Activated T-cell treated with anti-CD3 and anti-CD28 coated beads, Interleukin-2, amount 50 U/mL, for 48 hours (primary cell): ENCODE measurements at regions not wholly inside any gene's neighbourhood (a gene's known extent, or its start where the extent isn't known, plus 50 kb on each side); places are given as distances from the start of the nearest gene placed in this dataset.

ENCODE experiments used
- DNase-seq, 2 experiments: peaks; one replicate each; pipeline ENCODE4 v3.0.0-alpha.2; 2020

DNA sequence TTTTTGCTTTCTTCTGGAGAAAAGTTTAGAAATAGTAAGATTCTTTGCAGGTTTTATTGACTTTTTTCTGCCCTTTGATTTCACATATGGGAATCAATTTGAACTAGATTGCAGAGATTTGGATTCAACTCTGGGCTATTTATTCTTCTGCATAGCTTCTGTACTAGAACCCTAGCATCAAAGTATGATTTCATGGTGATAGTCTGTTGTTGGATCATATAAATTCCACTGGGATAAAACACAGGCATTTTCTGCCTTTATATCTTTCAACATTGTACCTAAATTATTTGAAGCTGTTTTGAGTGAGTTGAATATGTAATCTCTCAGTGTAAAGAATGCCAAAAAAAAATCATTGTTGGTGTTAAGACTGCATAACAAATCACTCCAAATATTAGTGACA, 458.4 kb upstream of the MPDZ start:
- no peak for DNase-seq

DNA sequence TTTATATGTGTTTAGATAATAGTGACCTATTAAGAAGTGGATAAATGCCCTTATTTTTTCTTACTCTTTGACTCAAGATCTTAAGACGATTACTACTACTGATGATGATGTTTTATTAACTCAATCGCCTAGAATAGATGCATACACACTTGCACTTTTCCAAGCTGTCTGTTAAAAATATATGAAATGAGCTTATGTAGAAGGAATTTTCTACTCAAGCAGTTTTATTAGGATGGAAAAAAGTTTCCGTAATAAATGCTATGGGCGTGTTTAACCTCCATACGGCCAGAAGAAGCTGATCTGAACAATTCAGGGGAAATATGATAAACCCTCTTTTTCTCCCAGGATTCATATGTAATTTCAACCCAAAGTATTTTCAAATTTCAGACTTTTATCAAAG, 455.7 kb upstream of the MPDZ start:
- no peak for DNase-seq

DNA sequence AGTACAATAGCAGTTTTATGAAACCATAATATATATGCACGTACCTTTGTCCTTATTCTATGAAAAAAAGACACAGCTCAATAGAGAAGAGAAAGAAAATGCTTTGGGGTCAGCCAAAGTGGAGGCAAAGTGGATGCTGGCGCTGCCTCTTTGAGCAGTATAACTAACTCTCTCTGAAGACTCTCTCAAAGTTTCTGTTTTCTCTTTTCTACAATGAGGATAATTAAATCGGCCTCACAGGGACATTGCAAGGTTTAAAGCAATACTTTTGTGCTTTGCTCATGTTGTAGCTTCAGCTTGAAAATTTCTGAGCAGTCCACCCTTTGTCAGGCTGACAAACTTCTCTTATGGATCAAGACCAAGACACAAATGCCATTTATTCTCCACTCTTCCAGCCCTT, 455.1 kb upstream of the MPDZ start:
- no peak for DNase-seq

DNA sequence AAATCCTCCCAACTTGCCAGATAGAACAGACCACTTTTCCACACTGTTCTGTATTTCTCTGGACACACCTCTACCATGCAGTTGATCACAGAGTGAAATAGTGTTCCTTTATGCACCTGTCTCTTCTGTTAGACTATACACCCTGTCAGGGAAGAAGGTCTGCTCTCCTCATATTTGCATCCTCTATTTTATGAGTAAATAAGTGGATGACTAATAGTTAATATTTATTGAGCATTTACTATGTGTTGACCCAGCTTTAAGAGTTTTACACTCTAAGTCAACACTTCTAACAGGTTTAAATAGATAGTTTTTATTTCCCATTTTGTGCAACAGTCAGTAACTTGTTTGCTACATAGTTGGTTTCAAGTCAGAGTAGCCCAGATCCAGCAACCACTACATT, 452.8 kb upstream of the MPDZ start:
- no peak for DNase-seq

DNA sequence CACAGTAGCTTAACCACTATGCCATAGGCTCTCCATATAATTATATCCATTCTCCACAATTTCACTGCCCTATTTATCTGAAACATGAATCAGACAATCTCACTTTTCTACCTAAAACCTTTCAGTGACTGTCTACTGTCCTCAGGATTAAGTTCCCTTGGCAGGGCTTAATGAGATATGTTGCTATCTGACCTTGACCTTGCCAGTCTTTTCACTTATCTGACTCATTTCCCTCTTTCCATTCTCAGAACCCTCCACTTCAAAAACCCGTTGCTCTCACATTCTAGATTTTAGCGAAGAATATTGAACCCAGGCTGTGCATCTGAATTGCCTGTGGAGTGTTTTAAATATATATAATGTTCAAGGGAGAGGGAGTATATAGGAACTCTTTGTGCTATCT, 452.1 kb upstream of the MPDZ start:
- no peak for DNase-seq

DNA sequence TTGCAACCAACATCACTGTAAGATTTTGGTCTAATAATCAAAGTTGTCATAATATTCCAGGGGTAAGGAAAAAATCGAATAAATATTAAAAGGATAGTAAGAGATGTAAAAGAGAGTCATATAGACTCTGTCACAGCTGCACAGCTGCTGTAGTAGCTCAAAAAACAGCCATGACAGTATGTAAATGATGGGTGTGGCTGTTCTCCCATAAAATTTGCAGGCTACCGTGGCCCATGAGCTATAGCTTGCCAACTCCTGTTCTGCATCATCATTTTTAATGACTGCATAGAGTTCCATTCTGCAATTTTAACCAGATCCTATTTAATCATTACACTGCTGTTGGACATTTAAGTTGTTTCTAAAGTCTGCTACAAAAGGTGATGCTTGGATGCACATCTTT, 450.5 kb upstream of the MPDZ start:
- no peak for DNase-seq

DNA sequence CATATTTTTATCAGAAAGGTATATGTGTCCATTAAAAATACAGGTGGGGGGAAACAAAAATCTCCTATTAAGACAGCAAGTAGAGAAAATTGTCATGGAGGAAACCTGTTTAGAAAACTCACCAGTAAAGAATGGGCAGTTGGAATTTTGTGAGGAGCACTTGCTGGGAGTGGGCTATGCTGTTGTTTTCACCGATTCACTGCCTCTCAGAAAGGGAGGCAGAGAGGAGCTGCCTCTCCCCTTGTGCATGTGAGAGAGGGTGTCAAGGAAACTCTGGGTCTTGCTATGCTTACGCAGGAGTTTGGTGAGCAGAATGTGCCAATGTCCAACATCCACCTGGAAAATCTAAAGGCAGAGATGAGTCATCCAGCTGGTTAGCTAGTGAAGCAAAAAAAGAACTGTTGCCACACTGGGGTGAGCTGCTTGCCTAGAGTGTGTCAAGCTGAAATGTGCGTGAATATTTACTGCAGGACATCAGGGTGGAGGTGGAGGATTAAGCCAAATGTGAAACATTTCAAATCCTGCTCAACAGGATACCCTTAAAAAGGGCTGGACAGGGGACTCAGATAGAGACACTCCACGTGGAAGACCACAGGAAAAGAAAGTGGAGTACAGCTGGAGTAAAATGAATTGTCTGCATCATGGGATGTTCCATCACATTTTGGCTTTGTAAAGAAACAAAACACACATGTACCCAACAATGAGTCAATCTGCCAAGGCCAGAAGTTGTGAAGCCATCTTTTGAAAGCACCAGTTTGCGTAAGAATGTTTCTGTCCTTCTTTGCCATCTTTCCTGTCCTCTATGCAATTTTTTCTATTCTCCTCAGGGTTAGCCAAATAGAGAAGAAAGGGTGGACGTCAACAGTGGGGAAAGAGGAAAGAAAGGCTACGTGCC, 449.7 kb upstream of the MPDZ start:
- no peak for DNase-seq

DNA sequence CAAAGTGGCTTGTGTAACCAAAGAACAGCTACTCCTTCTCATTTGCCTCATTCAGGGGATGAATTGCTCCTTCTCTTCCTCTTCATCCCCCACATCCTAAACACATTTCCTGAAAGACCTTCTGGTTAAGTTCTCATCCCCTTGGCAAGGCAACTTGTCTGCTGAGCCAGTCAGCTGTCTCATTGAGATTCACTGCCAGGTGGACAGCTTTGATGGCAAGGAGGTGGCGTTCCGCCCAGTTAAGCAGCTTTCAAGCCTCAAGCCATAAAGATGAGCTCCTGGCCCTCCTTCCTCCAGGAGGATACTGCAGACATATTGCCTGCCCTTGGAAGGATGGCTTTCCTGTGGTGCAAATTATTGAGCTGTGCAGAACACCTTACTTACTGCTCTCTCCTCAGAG, 448.6 kb upstream of the MPDZ start:
- DNase-seq: no peak

DNA sequence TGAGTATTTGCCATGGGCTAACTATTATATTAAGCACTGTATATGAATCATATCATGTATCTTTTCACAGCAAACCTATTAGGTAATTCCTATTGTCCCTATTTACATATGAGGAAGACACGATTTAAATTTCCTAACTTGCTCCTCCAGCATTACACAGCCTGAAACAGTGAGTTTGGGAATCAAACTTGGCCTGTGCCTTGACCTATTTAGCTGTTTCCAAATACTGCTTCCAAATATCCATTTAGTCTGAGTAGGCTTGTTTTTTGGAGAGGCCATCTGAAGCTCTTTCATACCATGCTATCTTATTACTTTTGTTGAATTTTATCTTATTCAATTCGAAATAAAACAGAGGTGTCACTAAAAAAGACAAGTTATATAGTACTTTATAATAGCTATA, 447.3 kb upstream of the MPDZ start:
- DNase-seq: no peak

DNA sequence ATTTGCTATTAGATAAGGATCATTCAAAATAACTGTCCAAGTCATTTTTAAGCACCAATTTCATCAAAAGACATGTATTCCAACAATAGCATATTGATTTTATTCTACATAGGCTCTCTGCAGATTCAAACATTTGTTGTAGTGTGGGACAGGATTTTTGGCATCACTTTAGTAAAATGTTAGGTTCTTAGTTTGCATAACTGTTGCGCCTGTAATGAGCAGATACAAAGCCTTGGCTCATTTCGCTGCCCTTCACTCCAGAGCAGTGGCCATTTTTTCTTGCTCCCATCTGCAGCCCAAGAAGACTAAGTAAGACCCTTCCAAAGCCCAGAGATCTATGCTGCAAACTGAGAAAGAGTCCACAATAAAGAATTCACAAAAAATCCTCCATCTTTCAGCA, 446.0 kb upstream of the MPDZ start:
- no peak for DNase-seq

DNA sequence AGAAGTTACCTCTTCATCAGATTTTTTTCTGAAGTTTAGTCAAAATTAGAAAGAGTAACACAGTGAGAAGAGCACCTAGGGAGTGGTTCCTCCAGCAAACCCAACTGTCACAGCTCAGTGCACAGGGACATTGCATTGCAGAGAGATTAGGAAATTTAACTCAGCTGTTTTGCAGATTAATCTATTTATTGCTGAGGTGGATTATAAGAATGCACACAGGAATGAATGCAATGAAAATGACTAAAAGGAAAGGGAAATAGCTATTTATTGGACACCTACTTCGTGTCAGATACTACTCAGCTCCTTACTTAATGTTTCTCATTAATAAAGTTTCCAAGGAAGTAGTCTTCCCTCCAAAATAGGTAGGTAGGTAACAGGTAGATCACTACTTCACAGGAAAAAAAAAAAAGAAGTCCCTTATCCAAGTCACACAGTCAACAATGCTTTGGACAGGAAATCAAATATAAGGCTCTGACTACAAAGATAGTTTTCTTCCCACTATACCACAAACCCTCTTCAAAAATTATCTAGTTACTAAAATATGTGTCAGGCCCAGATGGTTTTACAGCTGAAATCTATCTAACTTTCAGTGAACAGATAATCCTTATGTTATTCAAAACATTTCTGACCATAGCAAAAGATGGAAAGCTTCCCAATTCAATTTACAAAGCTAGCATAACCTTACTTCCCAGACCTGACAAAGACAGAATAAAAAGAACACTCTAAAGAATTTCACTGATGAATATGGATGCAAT, 442.2 kb upstream of the MPDZ start:
- no peak for DNase-seq

DNA sequence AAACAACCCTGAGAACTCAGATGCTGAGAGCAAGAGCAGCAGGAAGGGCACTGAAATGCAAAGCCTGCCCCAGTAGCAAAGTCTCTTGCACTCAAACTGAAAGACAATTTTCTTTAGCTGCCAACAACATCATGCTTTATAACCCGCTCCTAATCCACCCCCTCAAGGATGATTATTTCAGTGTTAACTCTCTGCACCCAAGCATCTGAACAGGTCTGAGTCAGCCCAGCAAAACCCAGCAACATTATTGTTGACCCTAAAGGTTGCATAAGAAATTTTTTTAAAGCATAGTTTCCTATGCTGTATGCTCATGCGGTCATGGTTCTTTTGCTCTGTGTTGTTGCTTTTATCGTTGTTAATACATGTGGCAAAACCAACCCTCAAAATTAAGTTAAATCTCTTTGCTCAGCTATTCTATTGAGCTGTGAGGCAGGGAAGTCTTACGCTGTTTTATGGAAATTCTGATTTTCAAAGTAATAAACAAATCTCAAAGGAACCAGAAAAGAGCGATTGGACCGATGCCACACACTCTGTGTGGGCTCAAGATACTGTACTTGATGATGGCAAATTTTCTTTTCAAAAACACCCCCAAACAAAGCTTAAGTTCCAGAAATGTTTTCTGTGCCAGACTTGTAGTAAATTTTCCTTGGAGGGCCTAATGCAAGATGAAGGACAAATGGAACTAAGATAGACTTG, 440.6 kb upstream of the MPDZ start:
- no peak for DNase-seq

DNA sequence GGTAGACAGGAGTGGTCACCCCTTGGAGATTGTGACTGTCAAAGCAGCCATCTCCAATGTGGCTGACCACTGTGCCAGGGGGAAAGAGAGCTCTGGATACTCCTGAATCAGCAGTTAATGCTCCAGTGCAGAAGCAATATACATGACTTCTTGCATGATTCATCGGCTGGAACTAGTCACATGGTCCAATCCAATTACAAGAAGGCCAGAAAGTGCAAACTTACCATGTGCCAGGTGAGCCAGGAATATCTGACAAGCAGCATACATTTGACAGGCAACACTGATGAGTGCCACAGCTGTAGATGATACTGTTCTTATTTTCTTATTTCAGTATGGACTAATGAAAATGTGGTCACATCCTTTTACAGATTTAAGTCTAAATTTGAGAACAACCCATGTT, 440.0 kb upstream of the MPDZ start:
- no peak for DNase-seq

DNA sequence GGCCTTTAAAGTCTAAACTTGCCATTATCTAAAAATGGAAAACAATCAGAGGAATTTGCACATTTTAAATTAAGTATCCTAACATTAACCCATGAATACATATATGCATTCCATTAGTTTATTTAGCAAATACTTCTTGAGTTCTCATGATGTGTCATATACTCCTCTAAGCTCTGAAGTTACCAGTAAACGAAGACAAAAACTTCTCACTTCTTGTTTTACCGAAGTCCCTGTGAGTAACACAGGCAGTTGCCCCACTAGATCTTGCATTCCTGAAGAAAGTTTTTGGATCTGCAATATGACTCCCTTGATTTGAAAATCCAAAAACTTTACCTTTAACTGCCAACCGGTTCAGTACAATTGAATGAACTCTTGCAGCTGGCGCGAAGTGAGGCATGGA, 439.0 kb upstream of the MPDZ start:
- no peak for DNase-seq

DNA sequence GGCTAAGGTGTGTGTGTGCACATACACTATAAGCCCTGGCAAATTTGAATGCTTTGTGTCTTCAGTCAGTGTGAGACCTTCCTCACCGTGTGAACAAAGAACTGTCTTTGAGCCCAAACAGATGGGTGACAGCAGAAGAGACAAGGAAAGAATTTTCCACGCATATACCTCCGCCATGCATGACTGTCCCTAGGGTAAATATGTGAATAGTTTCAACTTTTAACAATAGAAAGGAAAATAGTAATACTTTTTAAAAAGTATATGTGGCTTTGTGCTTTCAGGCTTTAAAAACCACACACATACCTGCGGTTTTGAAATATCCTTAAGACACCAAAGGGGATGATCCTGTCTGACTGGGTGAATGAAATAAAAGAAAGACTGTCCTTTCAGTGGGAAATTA, 438.6 kb upstream of the MPDZ start:
- no peak for DNase-seq

DNA sequence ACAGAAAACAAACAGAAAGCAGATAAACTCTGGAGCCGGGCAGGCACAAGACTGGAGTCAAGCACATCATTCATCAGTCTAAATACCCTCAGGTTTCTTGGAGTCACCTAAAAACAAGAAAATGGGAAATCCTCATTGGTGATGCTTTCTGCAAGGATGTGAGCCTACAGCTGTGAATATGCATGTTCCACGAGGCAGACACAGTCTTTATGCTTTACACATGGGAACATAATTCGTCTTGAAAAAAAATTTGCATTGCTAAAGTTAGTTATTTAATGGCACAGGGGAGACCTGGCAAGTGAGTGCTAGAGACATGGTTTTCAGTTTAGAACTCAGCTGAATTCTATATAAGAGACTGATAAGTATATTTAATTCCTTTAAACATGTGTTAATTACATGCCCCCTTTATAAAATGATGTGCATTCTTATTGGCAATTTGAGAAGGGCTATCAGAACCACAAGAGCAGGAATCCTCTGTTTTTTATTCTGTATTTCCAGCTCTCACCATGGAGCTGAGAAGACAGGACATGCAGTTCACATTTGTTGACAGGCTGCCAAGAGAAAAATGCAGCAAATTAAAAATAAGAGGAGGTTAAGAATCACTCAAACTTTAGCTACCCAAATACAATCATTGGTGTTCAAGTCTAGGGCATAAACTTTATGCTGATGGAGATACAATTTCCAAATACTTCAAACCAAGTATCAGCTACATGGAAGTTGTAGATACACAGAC, 438.0 kb upstream of the MPDZ start:
- DNase-seq: no peak

DNA sequence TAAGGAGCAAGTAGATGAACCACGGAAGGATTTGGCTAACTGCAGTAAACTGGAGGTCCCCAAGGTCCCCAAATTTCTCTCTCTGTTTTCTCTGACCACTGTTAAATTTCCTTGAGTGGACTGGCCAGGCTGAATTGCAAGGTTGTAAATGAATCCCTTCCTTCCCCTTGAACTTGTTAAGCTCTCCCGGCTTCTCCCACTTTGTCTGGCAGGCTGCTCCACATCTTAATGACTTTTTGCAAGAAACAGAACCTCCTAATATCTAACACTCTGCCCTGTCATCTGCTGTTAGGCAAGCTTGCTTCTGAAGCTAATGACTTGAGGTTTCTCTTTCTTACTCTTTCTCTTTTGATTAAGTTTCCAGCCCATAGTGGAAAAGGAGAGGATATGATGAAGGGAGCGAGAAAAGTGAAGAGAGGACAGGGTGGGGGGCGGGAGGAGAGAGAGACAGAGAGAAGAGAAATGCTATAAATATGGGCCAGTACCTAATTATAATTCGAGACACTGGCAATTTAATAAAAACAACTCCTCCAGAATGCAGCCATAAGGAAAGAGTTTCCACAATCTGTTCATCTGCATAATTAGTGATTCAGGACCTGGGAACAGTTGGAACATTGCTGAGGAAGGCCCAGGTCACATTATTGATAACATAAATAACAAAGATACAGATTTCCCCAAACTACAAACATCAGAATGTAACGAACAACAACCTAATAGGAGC, 437.3 kb upstream of the MPDZ start:
- no peak for DNase-seq

DNA sequence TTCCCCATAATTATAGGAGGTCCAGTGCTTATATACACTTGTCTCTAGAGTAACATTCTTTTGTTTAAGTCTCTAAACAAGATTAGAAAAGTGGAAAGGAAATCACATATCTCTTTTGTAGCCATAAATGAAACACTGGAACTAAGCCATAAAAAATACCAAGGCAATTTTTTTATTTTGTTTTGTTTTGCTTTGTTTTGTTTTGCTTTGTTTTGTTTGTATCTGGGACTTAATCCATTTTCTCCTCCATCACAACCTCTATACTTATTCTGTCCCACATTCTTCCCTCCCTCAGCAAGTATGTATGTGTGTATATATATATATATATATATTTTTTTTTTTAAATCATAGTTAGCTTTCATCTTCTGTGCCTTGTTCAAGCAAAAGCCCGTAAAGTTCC, 436.6 kb upstream of the MPDZ start:
- DNase-seq: no peak

DNA sequence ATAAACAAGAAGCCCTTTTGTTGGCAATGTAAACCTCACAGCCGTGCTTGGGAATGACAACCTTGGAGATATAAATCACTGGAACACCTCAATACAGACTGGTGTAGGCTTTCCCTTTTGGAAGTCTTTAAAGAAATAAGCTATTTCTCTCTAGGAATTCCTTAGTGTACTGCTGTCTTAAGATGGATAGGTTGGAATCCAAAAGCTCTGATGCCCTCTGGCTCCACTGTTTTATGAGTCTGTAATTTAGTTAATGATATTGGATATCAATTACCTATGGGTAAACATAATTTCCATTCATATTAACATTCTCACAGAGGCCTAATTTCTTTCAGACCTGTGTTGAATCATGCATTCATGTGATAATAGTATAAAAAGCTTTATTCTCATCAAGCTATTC, 435.9 kb upstream of the MPDZ start:
- no peak for DNase-seq

DNA sequence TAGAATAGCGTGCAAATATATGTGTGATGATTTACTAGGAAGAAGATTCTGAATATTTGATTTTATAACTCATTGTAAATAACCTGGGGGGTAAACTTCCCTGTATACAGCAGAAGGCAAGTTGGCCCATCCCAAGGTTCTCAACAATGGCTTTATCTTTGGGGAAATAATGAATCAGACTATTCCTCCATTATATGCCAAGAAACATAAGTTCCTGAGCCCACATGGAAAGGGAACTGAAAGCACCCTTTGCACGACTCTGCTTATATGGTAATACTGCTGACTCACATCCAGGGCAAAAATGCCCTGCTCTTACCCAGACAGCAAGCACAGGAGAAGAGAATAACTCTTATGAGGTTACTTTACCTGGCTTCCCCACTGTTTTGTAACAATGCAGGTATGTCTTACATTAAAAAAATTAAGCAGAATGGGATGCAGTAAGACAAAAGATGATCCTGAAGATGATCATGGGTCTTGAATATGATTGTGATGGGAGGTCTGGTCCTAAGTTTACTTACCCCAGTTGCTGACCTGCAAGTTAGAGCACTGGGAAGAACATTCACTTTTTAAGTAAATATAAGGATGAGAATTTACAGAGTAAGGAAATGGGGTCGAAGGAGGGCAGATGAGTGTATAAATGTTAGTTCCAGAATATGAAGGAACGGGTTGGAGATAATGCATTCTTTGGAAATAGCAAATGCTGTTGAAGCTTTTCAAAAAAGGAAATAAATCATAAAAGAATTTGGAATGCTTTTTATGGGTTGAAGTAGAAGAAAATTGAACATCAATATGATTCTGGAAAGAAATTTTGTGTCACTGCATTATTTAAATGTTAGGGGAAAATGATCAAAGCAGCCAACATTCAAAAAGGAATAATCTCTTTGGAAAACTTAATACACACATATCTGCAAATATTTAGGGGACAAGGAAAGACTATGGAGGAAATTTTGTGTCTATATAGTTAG, 428.4 kb upstream of the MPDZ start:
- DNase-seq: no peak

DNA sequence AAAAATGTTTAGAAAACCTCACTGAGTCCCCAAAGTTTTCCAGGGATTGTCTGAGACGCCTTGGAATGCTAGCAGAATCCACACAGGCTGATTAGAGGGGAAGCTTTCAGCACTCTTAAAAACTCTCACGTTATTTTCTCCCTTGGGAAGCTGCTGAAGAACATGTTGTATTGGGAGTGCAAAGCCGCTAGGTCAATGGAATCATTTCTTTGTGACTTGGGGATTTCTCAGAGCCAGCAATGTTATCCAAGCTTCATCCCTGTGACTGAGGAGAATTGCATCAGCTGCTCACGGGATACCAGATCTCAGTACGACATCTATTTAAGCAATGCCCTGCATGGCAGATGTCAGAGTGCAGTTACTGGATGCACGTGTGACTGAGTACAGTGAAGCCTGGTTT, 426.4 kb upstream of the MPDZ start:
- no peak for DNase-seq
